ENCODE measurements at regions not wholly inside any gene's neighbourhood (a gene's known extent, or its start where the extent isn't known, plus 50 kb on each side); places are given as distances from the start of the nearest gene placed in this dataset.

DNA sequence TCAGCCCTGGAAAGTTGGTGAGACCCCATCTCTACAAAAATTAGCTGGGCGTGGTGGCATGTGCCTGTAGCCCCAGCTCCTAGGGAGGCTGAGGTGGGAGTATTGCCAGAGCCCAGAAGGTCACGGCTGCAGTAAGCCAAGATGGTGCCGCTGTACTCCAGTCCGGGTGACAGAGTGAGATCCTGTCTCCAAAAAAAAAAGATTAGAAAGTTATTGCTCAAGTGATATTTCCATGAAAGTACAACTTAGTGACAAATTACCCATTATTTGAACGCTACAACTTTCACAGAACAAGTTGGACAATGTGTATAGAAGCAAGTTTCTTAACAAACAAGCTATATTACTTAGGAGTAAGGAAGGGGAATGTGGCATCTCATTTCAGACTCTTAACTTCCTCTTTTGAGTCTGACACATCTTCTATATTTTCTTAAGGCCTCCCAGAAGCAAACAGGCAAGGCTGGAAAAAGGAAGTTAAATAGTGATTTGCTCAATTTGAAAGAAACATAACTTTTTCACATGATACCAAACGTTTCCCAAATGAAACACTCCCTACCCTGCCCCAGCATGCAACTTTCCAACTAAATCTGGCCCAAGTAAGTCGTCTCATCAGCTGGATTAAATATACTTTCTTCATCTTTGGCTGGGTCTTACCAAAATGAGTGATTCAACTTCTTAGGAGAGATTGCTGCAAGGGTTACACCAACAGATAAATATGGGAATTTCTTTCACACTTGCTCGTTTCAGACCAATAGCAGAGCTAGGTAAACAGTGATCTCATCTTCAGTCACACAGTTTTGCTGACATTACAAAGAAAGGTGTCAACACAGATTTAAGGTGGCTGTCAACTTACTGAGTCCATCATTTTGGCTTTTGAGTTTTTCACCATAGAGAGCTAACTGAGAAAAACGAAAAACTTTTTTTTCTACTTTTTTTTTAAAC, 66.3 kb upstream of the KLF6 start:
- peaks cover 51% of the 10 kb centered on the region for H3K4me1 ChIP-seq (ENCODE audit: insufficient read depth, low read length)
- peaks cover 7% of the 10 kb centered on the region for H3F3A ChIP-seq (ENCODE audit: low read length, unreplicated experiment)
- peak; percentile 6; the same call in 1 of the 2 replicates for ATAC-seq
- CTCF ChIA-PET = interaction anchor here (0.6 kb wide), 1 partner anchor 41 kb away, joined by 6 read pairs; no protein-coding TSS in a partner anchor
- peak; percentile 40 for DNase-seq
- POLR2A ChIA-PET (ENCODE audit: unreplicated experiment) = interaction anchor here (0.7 to 2.2 kb wide), 6 partner anchors 42 to 70 kb away, joined by 4 to 11 read pairs (median 4); partner anchors contain the start of gene KLF6
- no peaks in the 10 kb centered on the region for H4K20me1 ChIP-seq (ENCODE audit: low read length)
- H2AFZ ChIP-seq (ENCODE audit: low read length) = no peak overlapping the region
- no peaks in the 10 kb centered on the region for H3K36me3 ChIP-seq (ENCODE audit: low read depth, low read length)
- BruUV-seq (replicated peaks) = no TSS peak
- H3K4me3 ChIP-seq (ENCODE audit: low read length) = 0 out of 2 replicates have a peak overlapping the region, but pooled peaks have one; percentile 5
- TF ChIP-seq EZH2 (IDR thresholded peaks at IDR 0.05; ENCODE audit: low read length, unreplicated experiment) (no peak), EZH2phosphoT487 (IDR thresholded peaks at IDR 0.05; ENCODE audit: borderline replicate concordance, low read length) (no peak)
- TF ChIP-seq, protein P1, sequence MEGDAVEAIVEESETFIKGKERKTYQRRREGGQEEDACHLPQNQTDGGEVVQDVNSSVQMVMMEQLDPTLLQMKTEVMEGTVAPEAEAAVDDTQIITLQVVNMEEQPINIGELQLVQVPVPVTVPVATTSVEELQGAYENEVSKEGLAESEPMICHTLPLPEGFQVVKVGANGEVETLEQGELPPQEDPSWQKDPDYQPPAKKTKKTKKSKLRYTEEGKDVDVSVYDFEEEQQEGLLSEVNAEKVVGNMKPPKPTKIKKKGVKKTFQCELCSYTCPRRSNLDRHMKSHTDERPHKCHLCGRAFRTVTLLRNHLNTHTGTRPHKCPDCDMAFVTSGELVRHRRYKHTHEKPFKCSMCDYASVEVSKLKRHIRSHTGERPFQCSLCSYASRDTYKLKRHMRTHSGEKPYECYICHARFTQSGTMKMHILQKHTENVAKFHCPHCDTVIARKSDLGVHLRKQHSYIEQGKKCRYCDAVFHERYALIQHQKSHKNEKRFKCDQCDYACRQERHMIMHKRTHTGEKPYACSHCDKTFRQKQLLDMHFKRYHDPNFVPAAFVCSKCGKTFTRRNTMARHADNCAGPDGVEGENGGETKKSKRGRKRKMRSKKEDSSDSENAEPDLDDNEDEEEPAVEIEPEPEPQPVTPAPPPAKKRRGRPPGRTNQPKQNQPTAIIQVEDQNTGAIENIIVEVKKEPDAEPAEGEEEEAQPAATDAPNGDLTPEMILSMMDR (conservative IDR thresholded peaks at IDR 0.05; ENCODE audit: low read depth, low read length) = no peak
- H3K9me2 ChIP-seq (replicated peaks; ENCODE audit: low read length) = no peaks in the 10 kb centered on the region
- no peaks in the 10 kb centered on the region for H3K27me3 ChIP-seq (ENCODE audit: low read length)
- peak overlapping the region; percentile 91 for H3K27ac ChIP-seq (ENCODE audit: low read length)
- no peaks in the 10 kb centered on the region for H3K79me2 ChIP-seq (ENCODE audit: low read length)
- no peaks in the 10 kb centered on the region for H3K9me3 ChIP-seq (ENCODE audit: low read length)
- peak overlapping the region; percentile 65 for H3K9ac ChIP-seq (ENCODE audit: low read length)
- peak overlapping the region; percentile 59 for H3K4me2 ChIP-seq (ENCODE audit: low read length)
- intact Hi-C loops (cut with micrococcal nuclease) = loop anchor here (5.0 kb wide), 1 partner anchor 86 kb away; no protein-coding TSS in a partner anchor

DNA sequence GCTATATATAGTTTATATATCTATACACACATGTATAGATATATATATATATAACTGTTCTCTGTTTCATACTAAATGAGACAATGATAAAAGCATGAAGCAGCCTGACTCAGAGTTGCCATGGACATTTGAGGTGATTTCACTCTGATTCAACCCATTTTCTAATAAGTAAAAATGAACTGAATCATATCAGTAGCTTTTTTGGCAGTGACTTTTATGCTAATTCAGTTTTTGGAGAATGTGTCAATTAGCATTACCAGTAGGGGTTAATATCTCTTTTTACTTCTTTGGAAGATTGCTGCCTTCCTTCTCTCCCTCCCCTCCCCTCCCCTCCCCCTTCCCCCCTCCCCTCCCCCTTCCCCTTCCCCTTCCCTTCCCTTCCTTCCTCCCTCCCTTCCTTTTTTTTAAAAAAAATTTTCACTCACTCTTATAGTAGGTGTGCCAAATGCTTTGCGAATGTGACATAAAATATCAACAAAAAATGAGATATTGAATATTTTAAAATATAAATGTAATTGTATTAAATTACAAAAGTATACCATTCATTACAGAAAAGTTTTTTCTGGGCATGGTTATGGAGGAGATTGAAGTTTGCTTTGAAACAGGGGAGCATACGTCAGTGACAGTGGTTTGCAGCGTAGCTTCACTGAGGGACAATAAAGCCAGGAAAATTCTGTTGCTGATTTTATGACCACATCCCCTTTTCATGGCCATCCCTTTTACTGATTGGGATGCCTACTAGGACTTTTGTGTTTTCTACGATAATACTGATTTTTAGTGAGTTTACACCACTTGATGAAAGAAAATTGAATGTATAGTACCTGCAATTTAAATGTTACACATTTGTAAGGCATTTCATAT, 64.0 kb upstream of the KLF6 start:
- Histone ChIP-seq H3F3A (ENCODE audit: low read length, unreplicated experiment) (peaks cover 7% of the 10 kb centered on the region), H4K20me1 (ENCODE audit: low read length) (no peaks in the 10 kb centered on the region), H3K4me3 (ENCODE audit: low read length) (no peak overlapping the region), H3K4me1 (ENCODE audit: insufficient read depth, low read length) (peaks cover 48% of the 10 kb centered on the region), H3K9me3 (ENCODE audit: low read length) (no peaks in the 10 kb centered on the region), H3K9ac (ENCODE audit: low read length) (no peak overlapping the region), H3K27me3 (ENCODE audit: low read length) (no peaks in the 10 kb centered on the region), H3K27ac (ENCODE audit: low read length) (peak overlapping the region; percentile 30; the same call in 1 of the 2 replicates), H3K36me3 (ENCODE audit: low read depth, low read length) (no peaks in the 10 kb centered on the region), H2AFZ (ENCODE audit: low read length) (no peak overlapping the region), H3K4me2 (ENCODE audit: low read length) (no peak overlapping the region), H3K9me2 (replicated peaks; ENCODE audit: low read length) (no peaks in the 10 kb centered on the region), H3K79me2 (ENCODE audit: low read length) (no peaks in the 10 kb centered on the region)
- DNase-seq (peak; percentile 45), ATAC-seq (no peak)
- POLR2A ChIA-PET (ENCODE audit: unreplicated experiment) = no interaction called here
- CTCF ChIA-PET = no interaction called here
- TF ChIP-seq, protein P1 (conservative IDR thresholded peaks at IDR 0.05; ENCODE audit: low read depth, low read length) = no peak
- TF ChIP-seq EZH2phosphoT487 (IDR thresholded peaks at IDR 0.05; ENCODE audit: borderline replicate concordance, low read length) (no peak), EZH2 (IDR thresholded peaks at IDR 0.05; ENCODE audit: low read length, unreplicated experiment) (no peak)
- no TSS peak for BruUV-seq (replicated peaks)
- intact Hi-C loops (cut with micrococcal nuclease) = no loop called here

Measured in PC-3 (cell line).